GM10266 (cell line): ENCODE measurements at regions not wholly inside any gene's neighbourhood (a gene's known extent, or its start where the extent isn't known, plus 50 kb on each side); places are given as distances from the start of the nearest gene placed in this dataset.

Experiments used
- DNase-seq: peaks from one replicate; pipeline ENCODE4 v3.0.0; 2012; ENCODE audit errors: extremely low spot score
- CTCF ChIP-seq: IDR thresholded peaks from 2 replicates; pipeline ENCODE4 v1.5.1; 2012; ENCODE audit warnings: mild to moderate bottlenecking, low read depth; ENCODE audit not compliant: control insufficient read depth, insufficient read depth; ENCODE audit errors: missing control alignments

GRCh38 chr17:37828651-37829124 is 83.8 kb upstream of the HNF1B start:
- DNase-seq: no peak
- TF ChIP-seq CTCF: no peak

- no peak for DNase-seq
- TF ChIP-seq CTCF: no peak
Observed at GRCh38 chr17:37827905-37828650, 83.2 kb upstream of the HNF1B start.

- DNase-seq: no peak
- no peak for TF ChIP-seq CTCF
Observed at GRCh38 chr17:37826497-37827430, 81.9 kb upstream of the HNF1B start.

- DNase-seq: no peak
- TF ChIP-seq CTCF: no peak
Observed at GRCh38 chr17:37825851-37826250, 81.0 kb upstream of the HNF1B start.

- TF ChIP-seq CTCF: no peak
- DNase-seq: no peak
Observed at GRCh38 chr17:37824534-37825485, 80.0 kb upstream of the HNF1B start.

- no peak for DNase-seq
- no peak for TF ChIP-seq CTCF
Observed at GRCh38 chr17:37823996-37824395, 79.1 kb upstream of the HNF1B start.
